ENCODE measurements at regions not wholly inside any gene's neighbourhood (a gene's known extent, or its start where the extent isn't known, plus 50 kb on each side); places are given as distances from the start of the nearest gene placed in this dataset.

GRCh38 chr4:71930459-71930858 lies 101.3 kb upstream of the NPFFR2 start:
- H3K4me3 ChIP-seq (IDR thresholded peaks at IDR 0.05; ENCODE audit: insufficient read depth, low read depth, low read length), result no peak overlapping the region
- H3K36me3 ChIP-seq (ENCODE audit: insufficient read depth), result no peaks in the 10 kb centered on the region
- H3K27me3 ChIP-seq (ENCODE audit: insufficient read depth, low read depth), result no peaks in the 10 kb centered on the region
- H3K4me1 ChIP-seq (ENCODE audit: low read depth, poor library complexity, severe bottlenecking), result no peaks in the 10 kb centered on the region
- no peaks in the 10 kb centered on the region for H3K79me2 ChIP-seq (ENCODE audit: insufficient read depth, low read depth)
- H3K4me2 ChIP-seq, result no peak overlapping the region
- H4K20me1 ChIP-seq (ENCODE audit: insufficient read depth), result no peaks in the 10 kb centered on the region; the same call in 1 of the 2 replicates
- H3K27ac ChIP-seq, result no peak overlapping the region
- TF ChIP-seq CTCF (conservative IDR thresholded peaks at IDR 0.05; ENCODE audit: low read depth, low read length), result no peak
- no peak overlapping the region for H2AFZ ChIP-seq (ENCODE audit: low read depth)
- no peak overlapping the region for H3K9ac ChIP-seq

GRCh38 chr4:71932941-71933340 lies 98.9 kb upstream of the NPFFR2 start:
- TF ChIP-seq CTCF (conservative IDR thresholded peaks at IDR 0.05; ENCODE audit: low read depth, low read length), result no peak
- Histone ChIP-seq H3K9ac (no peak overlapping the region), H3K27ac (no peak overlapping the region), H3K4me2 (no peak overlapping the region), H3K79me2 (ENCODE audit: insufficient read depth, low read depth) (no peaks in the 10 kb centered on the region), H3K36me3 (ENCODE audit: insufficient read depth) (no peaks in the 10 kb centered on the region), H2AFZ (ENCODE audit: low read depth) (no peak overlapping the region), H4K20me1 (ENCODE audit: insufficient read depth) (no peaks in the 10 kb centered on the region; the same call in 1 of the 2 replicates), H3K27me3 (ENCODE audit: insufficient read depth, low read depth) (no peaks in the 10 kb centered on the region), H3K4me3 (IDR thresholded peaks at IDR 0.05; ENCODE audit: insufficient read depth, low read depth, low read length) (no peak overlapping the region), H3K4me1 (ENCODE audit: low read depth, poor library complexity, severe bottlenecking) (no peaks in the 10 kb centered on the region)

GRCh38 chr4:71938776-71939175 lies 93.0 kb upstream of the NPFFR2 start:
- H3K4me3 ChIP-seq (IDR thresholded peaks at IDR 0.05; ENCODE audit: insufficient read depth, low read depth, low read length), result no peak overlapping the region
- H2AFZ ChIP-seq (ENCODE audit: low read depth), result no peak overlapping the region
- no peaks in the 10 kb centered on the region for H3K4me1 ChIP-seq (ENCODE audit: low read depth, poor library complexity, severe bottlenecking)
- H3K27ac ChIP-seq, result no peak overlapping the region
- H3K79me2 ChIP-seq (ENCODE audit: insufficient read depth, low read depth), result no peaks in the 10 kb centered on the region
- H4K20me1 ChIP-seq (ENCODE audit: insufficient read depth), result no peaks in the 10 kb centered on the region; the same call in 1 of the 2 replicates
- no peaks in the 10 kb centered on the region for H3K27me3 ChIP-seq (ENCODE audit: insufficient read depth, low read depth)
- H3K36me3 ChIP-seq (ENCODE audit: insufficient read depth), result no peaks in the 10 kb centered on the region
- TF ChIP-seq CTCF (conservative IDR thresholded peaks at IDR 0.05; ENCODE audit: low read depth, low read length), result no peak
- no peak overlapping the region for H3K9ac ChIP-seq
- H3K4me2 ChIP-seq, result no peak overlapping the region

GRCh38 chr4:71941001-71941400 lies 90.8 kb upstream of the NPFFR2 start:
- H4K20me1 ChIP-seq (ENCODE audit: insufficient read depth), result no peaks in the 10 kb centered on the region
- no peak overlapping the region for H2AFZ ChIP-seq (ENCODE audit: low read depth)
- TF ChIP-seq CTCF (conservative IDR thresholded peaks at IDR 0.05; ENCODE audit: low read depth, low read length), result peak; percentile 65
- H3K36me3 ChIP-seq (ENCODE audit: insufficient read depth), result no peaks in the 10 kb centered on the region
- no peak overlapping the region for H3K27ac ChIP-seq
- no peaks in the 10 kb centered on the region for H3K4me1 ChIP-seq (ENCODE audit: low read depth, poor library complexity, severe bottlenecking)
- no peaks in the 10 kb centered on the region for H3K27me3 ChIP-seq (ENCODE audit: insufficient read depth, low read depth)
- no peak overlapping the region for H3K4me3 ChIP-seq (IDR thresholded peaks at IDR 0.05; ENCODE audit: insufficient read depth, low read depth, low read length)
- H3K4me2 ChIP-seq, result no peak overlapping the region
- H3K79me2 ChIP-seq (ENCODE audit: insufficient read depth, low read depth), result no peaks in the 10 kb centered on the region
- H3K9ac ChIP-seq, result no peak overlapping the region

Measured in KMS-11 (cell line).